Fibroblast of skin of scalp (primary cell): ENCODE measurements at regions not wholly inside any gene's neighbourhood (a gene's known extent, or its start where the extent isn't known, plus 50 kb on each side); places are given as distances from the start of the nearest gene placed in this dataset.

Experiments used
- DNase-seq: peaks from one replicate; pipeline ENCODE4 v3.0.0-alpha.2; 2013

DNA sequence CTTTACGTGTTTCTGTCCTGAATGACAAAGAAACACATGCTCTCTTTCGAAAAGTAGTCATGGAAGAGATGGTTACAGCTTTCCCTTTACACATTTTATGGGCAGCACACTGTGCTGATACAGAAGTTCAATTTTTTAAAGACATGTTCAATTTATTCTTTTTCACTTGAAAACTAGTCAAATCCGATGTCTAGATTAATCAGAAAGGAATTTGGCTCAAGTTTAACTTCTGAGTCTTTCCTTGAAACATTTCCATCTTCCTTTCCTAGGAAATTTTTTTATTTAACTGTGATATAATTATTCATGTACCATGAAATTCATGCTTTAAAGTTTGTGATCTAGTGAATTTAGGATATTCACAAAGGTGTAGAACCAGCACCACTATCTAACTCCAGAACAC is 360.1 kb downstream of the TNS3 start:
- DNase-seq, result peak; percentile 29

DNA sequence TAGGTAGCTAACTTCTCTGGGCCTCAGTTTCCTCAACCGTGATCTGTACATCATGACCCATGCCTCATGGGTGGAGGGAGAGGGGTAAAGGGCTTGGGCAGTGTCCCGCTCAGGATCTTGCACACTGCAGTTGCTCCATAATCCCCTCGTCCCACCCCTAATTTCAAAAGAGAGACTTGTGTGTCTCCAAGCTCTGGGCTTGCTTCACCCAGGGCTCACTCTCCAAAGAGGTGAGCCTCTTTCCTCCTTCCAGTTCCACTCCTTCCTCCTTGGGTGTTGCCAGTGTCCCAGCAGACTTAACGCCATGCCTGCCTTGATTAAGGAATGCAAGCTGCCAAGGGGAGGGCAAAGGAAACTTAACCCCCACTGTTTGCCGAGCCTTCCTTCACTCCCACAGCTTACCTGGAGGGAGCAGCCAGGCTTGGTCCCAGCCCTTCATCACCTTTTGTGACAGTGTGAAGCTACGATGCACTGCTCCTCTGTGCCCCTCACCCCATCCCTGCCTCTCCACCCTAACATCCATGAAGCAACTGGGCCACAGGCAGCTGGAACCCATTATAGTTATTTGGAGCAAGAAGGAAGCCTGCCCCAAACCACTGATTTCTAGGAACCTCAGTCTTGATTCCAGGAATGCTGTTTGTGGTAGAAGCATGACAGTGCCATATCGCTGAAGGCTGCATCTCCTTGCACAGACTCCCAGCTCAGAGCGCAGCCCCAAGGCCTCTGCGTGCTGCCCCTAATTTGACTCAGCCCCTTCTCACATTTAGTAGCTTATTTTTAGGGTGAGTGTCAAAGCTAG is 363.3 kb downstream of the TNS3 start:
- DNase-seq, result peak; percentile 87

GRCh38 chr7:47217570-47218360 is 364.1 kb downstream of the TNS3 start:
- DNase-seq, result no peak

GRCh38 chr7:47217086-47217485 is 364.8 kb downstream of the TNS3 start:
- no peak for DNase-seq

- no peak for DNase-seq
Observed at GRCh38 chr7:47216439-47216838, 365.5 kb downstream of the TNS3 start.

DNA sequence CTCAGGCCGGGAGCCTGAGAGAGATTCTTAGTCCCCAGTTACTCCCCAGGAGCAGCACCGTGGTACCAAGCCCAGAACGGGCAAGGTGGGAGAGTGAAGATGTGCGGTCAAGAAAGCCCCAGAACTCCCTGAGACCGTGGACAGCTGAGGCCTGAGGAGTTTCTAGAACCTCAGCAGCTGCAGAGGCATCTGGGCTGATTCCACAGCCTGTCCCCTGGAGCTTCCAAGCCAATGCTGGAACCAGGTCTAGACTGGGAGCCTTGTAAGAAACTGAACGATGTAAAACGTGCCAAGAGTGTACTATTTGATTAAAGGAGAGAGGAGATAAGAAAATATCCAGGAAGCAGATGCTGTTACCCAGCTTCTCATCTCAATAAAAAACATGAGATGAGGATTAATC is 366.3 kb downstream of the TNS3 start:
- DNase-seq, result no peak

- no peak for DNase-seq
Observed at GRCh38 chr7:47215049-47215448, 366.9 kb downstream of the TNS3 start.

DNA sequence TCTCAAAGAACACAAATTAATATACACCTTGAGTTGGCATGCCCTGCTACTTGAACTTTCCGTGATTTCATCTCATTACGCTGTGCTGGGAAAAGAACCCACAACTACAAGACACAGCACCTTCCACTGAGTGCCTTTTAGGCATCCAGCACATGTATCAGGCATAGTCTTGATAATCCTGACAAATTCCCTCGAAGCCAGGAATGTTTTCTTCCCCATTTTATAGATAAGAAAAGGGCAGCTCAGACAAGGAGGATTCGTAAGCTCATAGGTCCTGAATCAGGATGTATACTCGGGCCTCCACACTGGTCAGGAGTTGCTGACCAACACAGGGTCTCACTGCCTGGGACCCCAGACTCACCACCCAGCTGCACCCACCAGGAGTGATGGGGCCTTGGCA is 368.6 kb downstream of the TNS3 start:
- no peak for DNase-seq

DNA sequence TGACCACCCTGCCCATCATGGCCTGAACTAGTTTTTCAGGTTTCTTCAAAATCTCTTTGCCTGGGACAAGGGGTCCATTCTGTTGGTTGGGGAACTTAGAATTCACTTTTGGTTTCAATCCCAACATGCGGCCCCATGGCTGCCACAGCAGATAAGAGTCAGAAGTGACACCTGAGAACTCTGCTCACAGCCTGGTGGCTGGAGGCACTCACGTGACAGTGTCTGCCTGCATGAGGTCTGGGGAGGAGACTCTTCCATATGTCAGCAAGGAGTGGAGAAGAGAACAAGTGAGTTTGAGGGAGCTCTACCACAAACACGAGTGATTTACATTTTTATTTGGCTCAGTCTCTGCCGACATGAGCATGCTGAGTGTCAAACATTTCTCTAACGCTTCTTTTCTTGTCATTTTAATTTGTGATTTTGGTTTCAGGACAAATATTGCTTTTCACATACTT is 370.4 kb downstream of the TNS3 start:
- no peak for DNase-seq

- no peak for DNase-seq
Observed at GRCh38 chr7:47210281-47210854, 371.5 kb downstream of the TNS3 start.

DNA sequence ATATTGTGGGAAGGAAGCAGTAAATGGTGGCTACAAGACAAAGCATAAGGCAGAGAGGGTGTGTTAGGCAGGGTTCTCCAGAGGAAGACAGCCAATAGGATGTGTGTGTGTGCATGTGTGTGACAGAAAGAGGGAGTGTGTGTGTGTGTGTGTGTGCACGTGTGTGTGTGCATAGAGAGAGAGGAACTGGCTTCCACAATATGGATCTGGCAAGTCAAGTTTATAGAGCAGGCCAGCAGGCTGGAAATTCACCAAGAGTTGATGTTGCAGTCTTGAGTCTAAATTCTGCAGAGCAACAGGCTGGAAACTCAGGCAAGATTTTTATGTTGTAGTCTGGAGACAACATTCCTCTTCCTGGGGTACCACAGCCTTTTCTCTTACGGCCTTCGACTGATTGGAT is 374.0 kb downstream of the TNS3 start:
- DNase-seq, result no peak

DNA sequence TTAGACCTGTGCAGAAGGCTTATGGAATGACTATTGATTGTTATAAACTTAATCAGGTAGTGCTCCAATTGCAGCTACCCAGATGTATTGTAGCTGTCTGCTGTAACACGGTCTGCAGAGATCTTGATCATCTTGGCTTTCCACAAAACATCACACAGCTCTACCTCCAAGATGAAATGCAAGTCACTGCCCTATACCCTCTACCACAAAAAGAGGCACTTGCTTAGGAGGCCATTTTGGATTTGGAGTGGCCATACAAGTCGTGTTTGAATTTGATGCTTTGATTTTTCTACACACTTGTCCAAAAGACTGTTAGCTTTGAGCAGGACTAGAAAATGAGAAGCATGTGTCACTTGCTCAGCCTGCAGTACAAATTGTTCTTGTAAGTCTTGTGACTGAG is 377.2 kb downstream of the TNS3 start:
- DNase-seq, result no peak

GRCh38 chr7:47202146-47202783 is 379.6 kb downstream of the TNS3 start:
- peak; percentile 41 for DNase-seq

GRCh38 chr7:47198159-47198558 is 383.8 kb downstream of the TNS3 start:
- no peak for DNase-seq

DNA sequence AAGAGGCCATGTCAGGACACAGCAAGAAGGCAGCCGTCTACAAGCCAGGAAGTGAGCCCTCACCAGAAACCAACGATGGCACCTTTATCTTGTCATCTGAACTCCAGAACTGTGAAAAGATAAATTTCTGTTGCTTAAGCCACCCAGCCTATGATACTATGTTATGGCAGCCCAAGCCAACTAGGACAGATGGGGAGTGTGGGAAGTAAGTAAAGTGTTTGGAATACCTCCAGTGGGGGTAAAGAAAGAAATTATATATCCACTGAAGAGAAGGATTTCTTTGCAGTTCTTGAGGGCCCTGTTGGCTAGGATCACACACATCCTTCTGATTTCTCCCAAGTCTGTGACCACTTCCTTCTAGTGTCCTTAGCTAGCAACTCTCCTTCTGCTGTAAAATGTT is 384.4 kb downstream of the TNS3 start:
- no peak for DNase-seq

DNA sequence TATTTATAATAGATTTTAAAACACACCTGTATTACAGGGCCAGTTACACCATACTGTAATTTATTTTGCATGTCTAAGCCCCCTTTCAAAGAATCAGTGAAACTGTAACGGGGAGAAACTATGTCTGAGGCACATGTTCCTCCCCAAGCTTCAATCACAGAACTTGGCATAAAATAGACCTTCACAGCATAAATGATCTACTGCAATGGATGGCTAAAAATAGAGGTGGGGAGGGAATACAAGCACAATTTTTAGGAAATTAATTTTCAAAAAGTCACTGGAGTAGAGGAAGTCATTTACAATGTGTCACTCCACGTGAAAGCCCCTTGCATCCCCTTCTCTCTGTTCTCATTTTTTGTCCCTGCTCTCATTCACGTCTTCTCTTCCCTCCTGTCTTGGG is 385.2 kb downstream of the TNS3 start:
- no peak for DNase-seq

- no peak for DNase-seq
Observed at GRCh38 chr7:47196106-47196645, 385.7 kb downstream of the TNS3 start.

- no peak for DNase-seq
Observed at GRCh38 chr7:47195641-47196040, 386.3 kb downstream of the TNS3 start.

DNA sequence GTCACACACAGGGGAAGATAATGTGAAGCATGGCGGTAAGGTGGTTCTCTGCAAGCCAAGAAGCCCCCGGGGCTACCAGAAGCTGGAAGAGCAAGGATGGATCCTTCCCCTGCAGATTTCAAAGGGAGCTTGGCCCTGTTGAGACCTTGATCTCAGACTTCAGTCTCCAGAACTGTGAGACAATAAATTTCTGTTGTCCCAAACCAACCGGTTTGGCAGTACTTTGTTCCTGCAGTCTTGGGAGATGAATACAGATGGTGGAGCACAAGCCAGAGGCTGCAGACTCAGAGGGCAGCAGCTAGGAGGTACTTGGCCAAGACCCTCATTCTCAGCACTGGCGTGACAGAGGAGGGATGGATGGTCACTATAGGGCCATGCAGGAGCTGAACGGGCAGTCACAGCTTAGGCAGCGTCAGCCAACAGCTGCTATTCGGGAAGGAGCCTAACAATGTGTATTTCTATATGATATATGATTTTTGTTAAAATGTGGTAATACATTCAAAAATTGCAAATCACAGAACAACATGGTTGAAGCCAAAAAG is 387.3 kb downstream of the TNS3 start:
- DNase-seq, result no peak

GRCh38 chr7:47192978-47193377 is 388.9 kb downstream of the TNS3 start:
- no peak for DNase-seq

GRCh38 chr7:47191876-47192291 is 390.0 kb downstream of the TNS3 start:
- DNase-seq, result no peak

DNA sequence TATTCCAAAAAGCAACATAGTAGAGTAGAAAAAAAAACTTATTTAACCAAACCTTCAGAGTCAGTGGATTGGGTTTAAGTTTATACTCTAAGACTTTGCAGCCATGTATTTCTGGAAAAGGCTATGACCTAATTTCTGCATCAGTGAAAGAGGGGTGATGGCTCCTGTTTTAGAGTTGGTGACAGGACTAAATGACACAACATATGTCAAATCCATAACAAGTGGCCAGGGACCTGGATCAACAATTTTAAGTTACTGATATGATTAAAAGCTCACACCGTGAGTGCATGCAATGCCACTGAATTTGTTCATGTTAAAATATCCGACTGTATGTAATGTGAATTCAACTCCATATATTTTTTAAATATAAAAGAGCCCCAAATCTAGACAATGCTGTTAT is 390.6 kb downstream of the TNS3 start:
- no peak for DNase-seq

- no peak for DNase-seq
Observed at GRCh38 chr7:47190462-47190861, 391.4 kb downstream of the TNS3 start.
